Caco-2 (cell line): ENCODE measurements at regions not wholly inside any gene's neighbourhood (a gene's known extent, or its start where the extent isn't known, plus 50 kb on each side); places are given as distances from the start of the nearest gene placed in this dataset.

Experiments
- BruUV-seq: library from RNA; stranded (reverse); fragments of 400-500 nt; replicated peaks from 2 replicates; lab custom pipeline; 2021; lab: Mats Ljungman, UMichigan
- CTCF ChIA-PET: fragments of 300-600 bp; sonication (Branson Sonifier 250); formaldehyde crosslinking; loops from one replicate; lab custom pipeline; 2022; ENCODE audit warnings: antibody characterized with exemption; lab: Charles Lee
- POLR2A ChIA-PET: fragments of 300-600 bp; sonication (Branson Sonifier 250); formaldehyde crosslinking; loops from one replicate; lab custom pipeline; 2022; ENCODE audit warnings: antibody characterized with exemption; lab: Charles Lee
- DNase-seq, 2 experiments: peaks; one replicate each; pipeline versions ENCODE4 v3.0.0 to v3.0.0-alpha.2; 2020 to 2022
- H3K27me3 ChIP-seq: replicated peaks from 2 replicates; pipeline ENCODE4 v1.6.0; 2011; ENCODE audit warnings: low read length; ENCODE audit not compliant: control insufficient read depth, insufficient read depth
- H3K36me3 ChIP-seq: 2 replicates; pipeline ENCODE4 v1.5.1; 2011; ENCODE audit warnings: low read length; ENCODE audit not compliant: control insufficient read depth, insufficient read depth
- H3K4me1 ChIP-seq: fragments of 250-450 bp; sonication (Bioruptor Pico); 2 replicates; pipeline ENCODE4 v1.5.1; 2020; ENCODE audit warnings: mild to moderate bottlenecking
- H3K4me3 ChIP-seq: 2 replicates; pipeline ENCODE4 v1.5.1; 2011; ENCODE audit warnings: low read depth, mild to moderate bottlenecking, control low read depth, low read length
- H3K9me3 ChIP-seq: fragments of 250-450 bp; sonication (Bioruptor Pico); 2 replicates; pipeline ENCODE4 v1.5.1; 2020; ENCODE audit warnings: mild to moderate bottlenecking, moderate library complexity
- H3K27ac Mint-ChIP-seq: one replicate; pipeline ENCODE4 v1.8.0; 2022; ENCODE audit warnings: mixed read lengths; ENCODE audit not compliant: unreplicated experiment
- H3K27me3 Mint-ChIP-seq: one replicate; pipeline ENCODE4 v1.8.0; 2022; ENCODE audit warnings: mixed read lengths; ENCODE audit not compliant: insufficient read depth, unreplicated experiment
- H3K36me3 Mint-ChIP-seq: one replicate; pipeline ENCODE4 v1.8.0; 2022; ENCODE audit warnings: mild to moderate bottlenecking, mixed read lengths; ENCODE audit not compliant: insufficient read depth, unreplicated experiment
- H3K4me1 Mint-ChIP-seq: one replicate; pipeline ENCODE4 v1.8.0; 2022; ENCODE audit warnings: low read depth, mixed read lengths; ENCODE audit not compliant: unreplicated experiment
- H3K4me3 Mint-ChIP-seq: one replicate; pipeline ENCODE4 v1.8.0; 2022; ENCODE audit warnings: mild to moderate bottlenecking, moderate library complexity, mixed read lengths; ENCODE audit not compliant: unreplicated experiment
- H3K9me3 Mint-ChIP-seq: one replicate; pipeline ENCODE4 v1.8.0; 2022; ENCODE audit warnings: mixed read lengths; ENCODE audit not compliant: unreplicated experiment
- CTCF ChIP-seq, 2 experiments: fragments of 200-600 bp in 1 of 2; IDR thresholded peaks; 1 replicate in 1 of 2; 2 replicates in 1 of 2; pipeline versions ENCODE4 v1.5.1 to v1.8.0; 2011 to 2022; ENCODE audit warnings: antibody characterized with exemption in 1 of 2, control low read depth in 1 of 2, inconsistent platforms in 1 of 2, low read depth in 1 of 2, low read length in 1 of 2, mild to moderate bottlenecking in 1 of 2, moderate library complexity in 1 of 2; ENCODE audit not compliant: insufficient read depth in 1 of 2, severe bottlenecking in 1 of 2, unreplicated experiment in 1 of 2
- intact Hi-C: fragments of 100-400 bp; cut with micrococcal nuclease; formaldehyde crosslinking; loops from one replicate; pipeline ENCODE4 v1.10.0; 2022; ENCODE audit not compliant: unreplicated experiment

- DNase-seq: no peak
- ChIA-PET CTCF (no interaction called here), POLR2A (no interaction called here)
- no peaks in the 10 kb centered on the region for H3K4me1 Mint-ChIP-seq
- TF ChIP-seq CTCF (IDR thresholded peaks at IDR 0.05; ENCODE audit: insufficient read depth in 1 of 2, low read depth in 1 of 2, low read length in 1 of 2, severe bottlenecking in 1 of 2, unreplicated experiment in 1 of 2): no peak
- no peak overlapping the region for H3K27ac Mint-ChIP-seq
- H3K9me3 Mint-ChIP-seq: no peaks in the 10 kb centered on the region
- H3K27me3 Mint-ChIP-seq: no peaks in the 10 kb centered on the region
- no peak overlapping the region for H3K4me3 ChIP-seq
- H3K4me3 Mint-ChIP-seq: no peak overlapping the region
- no peaks in the 10 kb centered on the region for H3K27me3 ChIP-seq
- no TSS peak for BruUV-seq
- no peaks in the 10 kb centered on the region for H3K36me3 Mint-ChIP-seq
- intact Hi-C loops: no loop called here
- no peaks in the 10 kb centered on the region for H3K9me3 ChIP-seq
- no peaks in the 10 kb centered on the region for H3K36me3 ChIP-seq
- no peaks in the 10 kb centered on the region for H3K4me1 ChIP-seq
Observed at GRCh38 chr15:94924057-94924456, 692.7 kb downstream of the MCTP2 start.

GRCh38 chr15:94924971-94925598, 693.7 kb downstream of the MCTP2 start:
- Histone ChIP-seq H3K9me3 (no peaks in the 10 kb centered on the region), H3K4me1 (no peaks in the 10 kb centered on the region), H3K36me3 (no peaks in the 10 kb centered on the region), H3K4me3 (no peak overlapping the region), H3K27me3 (no peaks in the 10 kb centered on the region)
- Mint-ChIP-seq H3K36me3 (no peaks in the 10 kb centered on the region), H3K4me3 (no peak overlapping the region), H3K27ac (no peak overlapping the region), H3K9me3 (no peaks in the 10 kb centered on the region), H3K4me1 (no peaks in the 10 kb centered on the region), H3K27me3 (no peaks in the 10 kb centered on the region)
- ChIA-PET CTCF (no interaction called here), POLR2A (no interaction called here)
- no TSS peak for BruUV-seq
- DNase-seq: no peak
- no peak for TF ChIP-seq CTCF (IDR thresholded peaks at IDR 0.05; ENCODE audit: insufficient read depth in 1 of 2, low read depth in 1 of 2, low read length in 1 of 2, severe bottlenecking in 1 of 2, unreplicated experiment in 1 of 2)
- intact Hi-C loops: no loop called here

GRCh38 chr15:94925680-94926079, 694.3 kb downstream of the MCTP2 start:
- ChIA-PET CTCF (no interaction called here), POLR2A (no interaction called here)
- H3K27me3 Mint-ChIP-seq: no peaks in the 10 kb centered on the region
- H3K27ac Mint-ChIP-seq: no peak overlapping the region
- no peaks in the 10 kb centered on the region for H3K4me1 ChIP-seq
- H3K4me3 Mint-ChIP-seq: no peak overlapping the region
- intact Hi-C loops: no loop called here
- no peaks in the 10 kb centered on the region for H3K9me3 Mint-ChIP-seq
- TF ChIP-seq CTCF (IDR thresholded peaks at IDR 0.05; ENCODE audit: insufficient read depth in 1 of 2, low read depth in 1 of 2, low read length in 1 of 2, severe bottlenecking in 1 of 2, unreplicated experiment in 1 of 2): no peak
- no TSS peak for BruUV-seq
- no peak for DNase-seq
- no peaks in the 10 kb centered on the region for H3K36me3 Mint-ChIP-seq
- no peaks in the 10 kb centered on the region for H3K9me3 ChIP-seq
- H3K36me3 ChIP-seq: no peaks in the 10 kb centered on the region
- no peak overlapping the region for H3K4me3 ChIP-seq
- H3K4me1 Mint-ChIP-seq: no peaks in the 10 kb centered on the region
- H3K27me3 ChIP-seq: no peaks in the 10 kb centered on the region
